GM19023 (cell line): ENCODE measurements at regions not wholly inside any gene's neighbourhood (a gene's known extent, or its start where the extent isn't known, plus 50 kb on each side); places are given as distances from the start of the nearest gene placed in this dataset.

ENCODE experiments used
- ATAC-seq: cut with Tn5 transposase; IDR thresholded peaks from one replicate; pipeline ENCODE4 v1.9.1; 2021; ENCODE audit warnings: mild to moderate bottlenecking, moderate library complexity; ENCODE audit not compliant: unreplicated experiment

DNA sequence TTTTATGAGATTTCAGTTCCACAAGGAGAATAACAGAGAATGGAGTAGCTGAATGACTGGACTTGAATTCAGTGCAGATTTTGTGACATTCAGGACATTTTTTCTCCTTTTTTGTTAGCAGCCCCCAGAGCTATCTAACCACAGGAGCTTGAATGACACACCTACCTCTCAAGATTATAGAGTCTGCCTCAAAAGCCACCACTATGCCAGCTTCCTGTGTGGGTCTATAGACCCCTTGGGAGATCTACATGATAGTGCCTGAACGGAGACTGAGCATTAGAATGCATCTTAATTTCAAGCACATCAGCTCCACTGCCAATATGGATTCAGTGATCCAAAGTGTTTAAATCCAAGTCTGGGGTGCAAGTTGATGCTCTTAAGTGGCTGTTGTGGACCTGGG, 74.4 kb upstream of the ZNF648 start:
- no peak for ATAC-seq

- ATAC-seq = no peak
Measured at GRCh38 chr1:182134257-182134656, 72.7 kb upstream of the ZNF648 start.

DNA sequence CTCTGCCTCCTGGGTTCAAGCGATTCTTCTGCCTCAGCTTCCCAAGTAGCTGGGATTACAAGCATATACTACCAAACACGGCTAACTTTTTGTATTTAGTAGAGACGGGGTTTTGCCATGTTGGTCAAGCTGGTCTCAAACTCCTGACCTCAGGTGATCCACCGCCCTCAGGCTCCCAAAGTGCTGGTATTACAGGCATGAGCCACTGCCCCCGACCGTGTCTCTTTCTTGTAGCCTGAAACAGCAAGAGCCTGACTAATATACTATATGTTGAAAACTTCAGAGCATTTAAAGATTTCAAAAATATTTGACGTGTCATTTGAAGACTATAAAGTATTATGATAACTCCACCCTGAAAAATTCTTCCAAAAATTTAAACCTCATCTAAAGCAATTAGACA, 71.7 kb upstream of the ZNF648 start:
- no peak for ATAC-seq

DNA sequence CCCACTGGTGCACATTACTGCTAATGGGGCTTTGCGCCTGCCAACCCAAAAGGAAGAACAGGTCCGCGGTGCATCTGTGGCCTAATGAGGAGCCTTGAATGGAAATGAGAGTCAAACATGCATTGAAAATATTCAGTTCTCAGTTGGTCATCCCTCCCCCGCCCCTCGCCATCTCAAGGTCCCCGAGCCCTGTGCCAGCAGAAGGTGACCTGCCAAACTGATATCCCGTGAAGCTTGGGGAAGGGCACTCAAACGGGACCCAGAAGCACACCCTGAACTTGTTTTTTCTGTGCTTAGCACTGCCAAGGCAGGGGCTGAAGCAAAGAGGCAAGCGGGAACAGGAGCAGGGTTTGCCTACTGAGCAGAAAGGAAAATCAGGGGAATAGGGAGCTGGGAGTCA, 67.9 kb upstream of the ZNF648 start:
- ATAC-seq = no peak

GRCh38 chr1:182128502-182128901, 67.0 kb upstream of the ZNF648 start:
- ATAC-seq = no peak

DNA sequence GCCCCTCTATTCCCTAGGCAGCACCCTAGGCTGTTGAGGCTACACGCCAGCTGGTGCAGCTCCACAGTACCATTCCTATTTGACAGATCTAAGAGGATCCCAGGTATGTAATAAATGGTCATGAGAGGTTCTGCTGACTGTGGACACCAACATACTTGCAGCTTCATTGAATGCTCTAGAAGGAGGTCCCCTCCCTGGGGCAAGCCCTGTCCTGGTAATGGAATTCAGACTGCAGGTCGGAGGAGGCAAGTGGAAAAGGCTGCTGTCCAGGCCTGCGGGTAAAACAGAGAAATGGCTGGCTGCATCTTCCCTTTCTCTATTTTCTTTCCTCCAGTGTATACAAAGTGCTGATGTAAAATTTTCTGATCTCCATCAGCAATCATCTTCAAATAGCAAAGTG, 66.1 kb upstream of the ZNF648 start:
- ATAC-seq = no peak

DNA sequence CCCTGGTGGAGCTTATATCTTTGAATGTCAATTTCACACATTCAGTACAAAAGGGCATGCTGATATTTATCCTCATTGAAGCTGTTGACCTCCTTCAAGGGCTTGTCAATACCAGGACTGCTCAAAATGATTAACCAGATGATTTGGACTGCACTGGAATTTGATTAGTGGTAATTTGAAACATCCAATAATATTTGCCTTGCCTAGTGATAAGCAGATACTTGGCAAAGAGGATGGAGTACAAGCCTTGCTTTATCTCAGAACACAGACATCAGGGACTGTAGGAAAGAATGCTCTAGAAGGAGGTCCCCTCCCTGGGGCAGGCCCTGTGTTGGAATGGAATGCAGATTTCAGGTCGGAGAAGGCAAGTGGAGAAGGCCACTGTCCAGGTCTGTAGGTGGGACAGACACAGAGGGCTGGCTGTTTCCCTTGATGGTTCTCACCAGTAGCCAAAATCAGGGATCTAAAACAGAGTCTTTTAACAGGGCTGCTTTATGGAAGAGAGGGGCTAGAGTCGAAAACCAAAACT, 64.8 kb upstream of the ZNF648 start:
- ATAC-seq = no peak

GRCh38 chr1:182122913-182123260, 61.4 kb upstream of the ZNF648 start:
- no peak for ATAC-seq

DNA sequence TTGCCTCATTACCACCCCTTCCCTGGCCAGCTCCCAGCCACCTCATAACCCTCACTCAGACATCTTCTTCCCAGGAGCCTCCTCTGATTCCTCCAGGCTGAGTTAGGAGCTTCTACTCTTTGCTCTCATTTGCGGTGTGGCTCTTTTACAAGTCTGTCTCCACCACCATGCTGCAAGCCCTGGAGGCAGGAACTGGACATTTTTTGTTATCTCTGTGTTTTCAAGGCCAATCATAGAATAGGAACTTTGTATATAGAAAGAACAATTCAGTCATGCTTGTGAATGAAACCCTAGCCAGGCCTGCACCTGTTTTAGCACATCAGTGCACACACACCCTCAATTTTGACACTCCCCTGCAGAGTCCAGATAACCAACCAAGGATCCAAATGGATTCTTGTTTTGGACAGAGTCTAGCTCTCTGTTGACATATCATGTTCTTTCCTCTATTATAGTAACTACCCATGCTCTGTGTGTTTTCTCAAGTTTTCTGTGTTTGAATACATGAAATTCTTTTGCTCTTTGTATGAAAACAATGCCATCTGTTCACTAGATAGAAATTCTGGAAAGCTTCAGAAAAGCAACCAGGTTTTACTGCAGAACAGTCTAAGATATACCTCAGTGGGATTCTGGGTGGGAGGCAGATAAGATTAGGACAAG, 60.9 kb upstream of the ZNF648 start:
- ATAC-seq = no peak

- ATAC-seq = no peak
Measured at GRCh38 chr1:182121787-182122186, 60.3 kb upstream of the ZNF648 start.

- no peak for ATAC-seq
Measured at GRCh38 chr1:182120411-182121258, 59.1 kb upstream of the ZNF648 start.

- ATAC-seq = no peak
Measured at GRCh38 chr1:182119631-182120030, 58.1 kb upstream of the ZNF648 start.

DNA sequence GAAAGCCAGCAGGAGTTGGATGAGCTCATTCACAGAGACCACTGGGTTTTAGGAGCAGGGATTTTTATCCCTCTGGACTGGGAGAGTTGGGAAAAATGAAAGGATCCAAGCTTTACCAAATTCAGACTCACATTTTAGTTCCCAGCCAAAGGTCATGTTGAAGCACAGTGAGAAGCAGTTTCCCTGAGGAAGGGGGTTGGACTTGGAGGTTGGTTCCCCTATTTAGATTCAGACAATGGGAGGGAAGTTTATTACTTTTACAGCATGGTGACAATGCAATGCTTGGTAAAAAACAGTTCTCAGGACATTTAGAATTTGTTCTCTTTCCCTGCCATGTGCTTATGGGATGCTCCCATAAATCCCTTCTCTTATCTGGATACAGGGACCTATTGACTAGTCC, 57.3 kb upstream of the ZNF648 start:
- no peak for ATAC-seq

DNA sequence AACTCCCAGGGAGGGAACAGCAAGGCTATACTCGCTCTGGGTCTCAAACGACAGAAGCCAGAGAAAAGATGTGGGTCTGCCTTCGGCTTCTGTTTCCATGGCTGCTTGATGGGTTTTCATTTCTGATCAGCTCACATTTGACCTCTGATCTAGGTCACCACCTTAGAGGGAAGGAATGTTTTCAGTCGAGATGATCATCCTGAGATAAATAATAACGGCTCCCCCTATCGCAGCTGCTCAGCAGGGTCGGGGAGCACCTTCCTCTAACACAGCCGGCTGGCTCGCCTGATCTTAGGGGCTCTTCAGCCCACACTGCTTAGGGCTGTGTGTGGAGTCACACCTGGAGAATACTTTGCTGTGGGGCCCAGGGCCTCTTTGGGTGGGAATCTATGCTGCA, 53.1 kb upstream of the ZNF648 start:
- ATAC-seq = no peak

DNA sequence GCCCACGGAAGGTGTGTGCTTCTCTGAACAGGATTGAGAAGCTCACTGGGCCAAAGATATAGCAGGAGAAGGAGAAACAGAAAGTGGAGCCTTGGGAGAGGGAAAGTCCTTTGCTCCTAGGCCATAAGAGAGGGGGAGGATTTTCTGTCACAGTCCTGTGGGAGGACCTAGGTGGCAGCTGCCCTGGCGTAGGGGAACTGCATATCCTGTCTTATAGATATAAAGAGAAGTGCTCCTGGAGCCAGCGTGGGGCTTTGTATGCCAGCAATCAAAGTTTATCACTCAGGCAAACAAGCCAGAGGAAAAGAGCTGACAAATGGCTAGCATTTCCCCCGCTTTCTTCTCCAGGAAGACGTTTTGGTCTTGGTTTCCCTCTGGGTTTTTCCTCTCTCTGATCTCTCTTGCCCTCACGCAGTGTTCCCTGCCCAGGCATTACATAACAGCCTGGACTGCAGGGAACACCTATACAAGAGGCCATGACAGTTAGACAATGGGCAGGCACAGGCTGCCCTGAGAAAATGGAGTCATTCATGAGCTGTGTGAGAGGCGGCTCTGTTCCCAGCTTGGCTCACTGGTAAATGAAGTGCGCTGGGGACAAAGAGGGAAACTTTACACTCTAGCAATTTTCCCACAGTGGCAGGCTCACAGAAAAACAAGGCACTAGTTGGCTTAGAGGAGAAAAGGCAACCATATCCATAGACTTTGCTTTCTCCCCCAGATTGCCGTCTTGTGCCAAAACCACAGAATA, 52.5 kb upstream of the ZNF648 start:
- ATAC-seq = no peak

- no peak for ATAC-seq
Measured at GRCh38 chr1:182111496-182111895, 50.0 kb upstream of the ZNF648 start.
